ENCODE measurements at regions not wholly inside any gene's neighbourhood (a gene's known extent, or its start where the extent isn't known, plus 50 kb on each side); places are given as distances from the start of the nearest gene placed in this dataset.

DNA sequence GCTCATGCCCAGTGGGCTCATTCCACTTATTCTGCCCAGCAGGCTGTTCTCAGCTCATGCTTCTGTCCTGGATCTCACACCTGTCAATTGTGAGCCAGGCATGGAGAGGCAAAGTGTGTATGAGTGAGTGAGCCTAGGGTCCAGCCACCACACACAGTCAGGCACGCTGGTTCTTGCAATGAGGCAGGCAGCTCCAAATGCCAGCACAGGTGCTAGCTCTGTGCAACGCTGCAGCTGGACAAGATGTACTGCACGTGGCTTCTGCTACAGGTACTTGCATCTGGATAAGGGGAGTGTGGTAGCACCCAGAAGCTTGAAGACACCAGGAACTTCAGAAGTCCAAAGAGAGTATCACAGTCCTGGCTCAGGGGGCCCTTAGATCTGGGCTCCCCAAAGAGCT lies 1249.4 kb upstream of the IGFBP7 start:
- intact Hi-C loops (cut with micrococcal nuclease; ENCODE audit: unreplicated experiment): no loop called here

More for the DNA sequence above, 1249.4 kb upstream of the IGFBP7 start:
- no CpG with 5 or more reads among the region's 3 CpGs for WGBS (ENCODE audit: low lambda C conversion rate)
- FAIRE-seq: no peak
- no peak overlapping the region for H3K27ac ChIP-seq (ENCODE audit: extremely low read length, insufficient read depth, low read length)
- H3K4me3 ChIP-seq (replicated peaks in 1 of 3; ENCODE audit: insufficient read depth in 1 of 3, low read depth in 2 of 3, low read length in 3 of 3): no peak overlapping the region
- ChIA-PET POLR2A (no interaction called here), CTCF (ENCODE audit: low intra/inter-chr PET ratio, low total read pairs) (no interaction called here)
- H3K4me1 ChIP-seq (ENCODE audit: insufficient read depth, low read length): no peaks in the 10 kb centered on the region
- no peaks in the 10 kb centered on the region for H4K20me1 ChIP-seq (ENCODE audit: insufficient read depth, low read length)
- H3K27me3 ChIP-seq (ENCODE audit: control insufficient read depth in 1 of 2, insufficient read depth in 2 of 2, low read length in 2 of 2): no peaks in the 10 kb centered on the region
- H3K4me2 ChIP-seq (ENCODE audit: low read depth, low read length): no peak overlapping the region
- no peak for DNase-seq (ENCODE audit: low spot score)
- no peaks in the 10 kb centered on the region for H3K79me2 ChIP-seq (ENCODE audit: insufficient read depth, low read length)
- H3K9me3 ChIP-seq (ENCODE audit: low read length): peaks cover 96% of the 10 kb centered on the region
- ATAC-seq: no peak
- no peak for TF ChIP-seq ZNF629 (CRISPR knock-in tag; conservative IDR thresholded peaks at IDR 0.05)
- no peak for TF ChIP-seq ZSCAN21 (CRISPR knock-in tag; IDR thresholded peaks at IDR 0.05; ENCODE audit: borderline replicate concordance)
- TF ChIP-seq, protein P1, sequence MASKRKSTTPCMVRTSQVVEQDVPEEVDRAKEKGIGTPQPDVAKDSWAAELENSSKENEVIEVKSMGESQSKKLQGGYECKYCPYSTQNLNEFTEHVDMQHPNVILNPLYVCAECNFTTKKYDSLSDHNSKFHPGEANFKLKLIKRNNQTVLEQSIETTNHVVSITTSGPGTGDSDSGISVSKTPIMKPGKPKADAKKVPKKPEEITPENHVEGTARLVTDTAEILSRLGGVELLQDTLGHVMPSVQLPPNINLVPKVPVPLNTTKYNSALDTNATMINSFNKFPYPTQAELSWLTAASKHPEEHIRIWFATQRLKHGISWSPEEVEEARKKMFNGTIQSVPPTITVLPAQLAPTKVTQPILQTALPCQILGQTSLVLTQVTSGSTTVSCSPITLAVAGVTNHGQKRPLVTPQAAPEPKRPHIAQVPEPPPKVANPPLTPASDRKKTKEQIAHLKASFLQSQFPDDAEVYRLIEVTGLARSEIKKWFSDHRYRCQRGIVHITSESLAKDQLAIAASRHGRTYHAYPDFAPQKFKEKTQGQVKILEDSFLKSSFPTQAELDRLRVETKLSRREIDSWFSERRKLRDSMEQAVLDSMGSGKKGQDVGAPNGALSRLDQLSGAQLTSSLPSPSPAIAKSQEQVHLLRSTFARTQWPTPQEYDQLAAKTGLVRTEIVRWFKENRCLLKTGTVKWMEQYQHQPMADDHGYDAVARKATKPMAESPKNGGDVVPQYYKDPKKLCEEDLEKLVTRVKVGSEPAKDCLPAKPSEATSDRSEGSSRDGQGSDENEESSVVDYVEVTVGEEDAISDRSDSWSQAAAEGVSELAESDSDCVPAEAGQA (IDR thresholded peaks at IDR 0.05; ENCODE audit: low read depth): no peak
- TF ChIP-seq, protein P1 (CRISPR knock-in tag; IDR thresholded peaks at IDR 0.05; ENCODE audit: borderline replicate concordance): no peak
- no peak for TF ChIP-seq TCF7L2 (IDR thresholded peaks at IDR 0.05; ENCODE audit: low read depth, low read length)
- TF ChIP-seq GZF1 (CRISPR knock-in tag; IDR thresholded peaks at IDR 0.05): no peak
- TF ChIP-seq ZNF282 (IDR thresholded peaks at IDR 0.05; ENCODE audit: partially characterized antibody): no peak
- TF ChIP-seq FOXM1 (CRISPR knock-in tag; IDR thresholded peaks at IDR 0.05): no peak
- TF ChIP-seq, protein P2, sequence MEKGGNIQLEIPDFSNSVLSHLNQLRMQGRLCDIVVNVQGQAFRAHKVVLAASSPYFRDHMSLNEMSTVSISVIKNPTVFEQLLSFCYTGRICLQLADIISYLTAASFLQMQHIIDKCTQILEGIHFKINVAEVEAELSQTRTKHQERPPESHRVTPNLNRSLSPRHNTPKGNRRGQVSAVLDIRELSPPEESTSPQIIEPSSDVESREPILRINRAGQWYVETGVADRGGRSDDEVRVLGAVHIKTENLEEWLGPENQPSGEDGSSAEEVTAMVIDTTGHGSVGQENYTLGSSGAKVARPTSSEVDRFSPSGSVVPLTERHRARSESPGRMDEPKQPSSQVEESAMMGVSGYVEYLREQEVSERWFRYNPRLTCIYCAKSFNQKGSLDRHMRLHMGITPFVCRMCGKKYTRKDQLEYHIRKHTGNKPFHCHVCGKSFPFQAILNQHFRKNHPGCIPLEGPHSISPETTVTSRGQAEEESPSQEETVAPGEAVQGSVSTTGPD (CRISPR knock-in tag; IDR thresholded peaks at IDR 0.05): no peak
- TF ChIP-seq ZNF17 (CRISPR knock-in tag; IDR thresholded peaks at IDR 0.05): no peak
- TF ChIP-seq NR2F2 (IDR thresholded peaks at IDR 0.05; ENCODE audit: borderline replicate concordance, low read depth): no peak
- TF ChIP-seq ZNF563 (CRISPR knock-in tag; IDR thresholded peaks at IDR 0.05): no peak
- TF ChIP-seq ZNF550 (CRISPR knock-in tag; IDR thresholded peaks at IDR 0.05; ENCODE audit: borderline replicate concordance): no peak
- TF ChIP-seq IRX3 (CRISPR knock-in tag; IDR thresholded peaks at IDR 0.05; ENCODE audit: borderline replicate concordance, low read depth): no peak
- no peak for TF ChIP-seq REL (CRISPR knock-in tag; conservative IDR thresholded peaks at IDR 0.05)
- no peak for TF ChIP-seq NCOA2 (CRISPR knock-in tag; IDR thresholded peaks at IDR 0.05)
- no peak for TF ChIP-seq ZNF768 (CRISPR knock-in tag; IDR thresholded peaks at IDR 0.05)
- in situ Hi-C loops (cut with HindIII; ENCODE audit: extremely low pct_ligation_motif_present, low pct_unique_long_range_greater_than_20kb): no loop called here
- no peak overlapping the region for H2AFZ ChIP-seq (ENCODE audit: low read length)
- H3K9ac ChIP-seq (ENCODE audit: insufficient read depth, low read depth, low read length): no peak overlapping the region
- BruUV-seq (replicated peaks): no TSS peak
- H3K36me3 ChIP-seq (replicated peaks in 1 of 2; ENCODE audit: control insufficient read depth in 1 of 2, insufficient read depth in 2 of 2, low read length in 2 of 2): no peaks in the 10 kb centered on the region

Measured in HepG2 (cell line).